Fibroblast of lung (primary cell): ENCODE measurements at regions not wholly inside any gene's neighbourhood (a gene's known extent, or its start where the extent isn't known, plus 50 kb on each side); places are given as distances from the start of the nearest gene placed in this dataset.

Experiments used
- DNase-seq, 2 donors: peaks; one replicate each; pipeline versions ENCODE4 v3.0.0 to v3.0.0-alpha.2; 2010; ENCODE audit warnings: low read depth in 2 of 2
- H2AFZ ChIP-seq: 2 replicates; pipeline ENCODE4 v1.5.1; 2012; ENCODE audit warnings: low read length, control low read depth, inconsistent platforms
- H3K27ac ChIP-seq: 2 replicates; pipeline ENCODE4 v1.5.1; 2011; ENCODE audit warnings: low read length, control low read depth; ENCODE audit not compliant: insufficient read depth
- H3K27me3 ChIP-seq: 2 replicates; pipeline ENCODE4 v1.5.1; 2011; ENCODE audit warnings: mild to moderate bottlenecking, low read length; ENCODE audit not compliant: control insufficient read depth, insufficient read depth
- H3K36me3 ChIP-seq: 2 replicates; pipeline ENCODE4 v1.5.1; 2011; ENCODE audit warnings: low read length; ENCODE audit not compliant: control insufficient read depth, insufficient read depth
- H3K4me1 ChIP-seq: 2 replicates; pipeline ENCODE4 v1.5.1; 2011; ENCODE audit warnings: low read length; ENCODE audit not compliant: control insufficient read depth, insufficient read depth; ENCODE audit errors: extremely low read depth
- H3K4me2 ChIP-seq: 2 replicates; pipeline ENCODE4 v1.5.1; 2011; ENCODE audit warnings: low read length, control low read depth; ENCODE audit not compliant: insufficient read depth; ENCODE audit errors: extremely low read depth
- H3K4me3 ChIP-seq, 4 experiments: fragments of 200-600 bp in 1 of 4; sonication (generic) in 1 of 4; replicated peaks in 1 of 4; 2 replicates each; pipeline ENCODE4 v1.5.1; 2011 to 2016; ENCODE audit warnings: low read length in 4 of 4, low read depth in 3 of 4, mild to moderate bottlenecking in 3 of 4, control low read depth in 2 of 4, inconsistent platforms in 1 of 4, mixed read lengths in 1 of 4; ENCODE audit not compliant: insufficient read depth in 1 of 4; ENCODE audit errors: control extremely low read depth in 1 of 4
- H3K79me2 ChIP-seq: 2 replicates; pipeline ENCODE4 v1.5.1; 2012; ENCODE audit warnings: mild to moderate bottlenecking, low read length, inconsistent platforms; ENCODE audit not compliant: control insufficient read depth, insufficient read depth
- H3K9ac ChIP-seq: 2 replicates; pipeline ENCODE4 v1.5.1; 2011; ENCODE audit warnings: mild to moderate bottlenecking, low read length, control low read depth; ENCODE audit not compliant: insufficient read depth
- H3K9me3 ChIP-seq: 2 replicates; pipeline ENCODE4 v1.5.1; 2012; ENCODE audit warnings: low read depth, low read length; ENCODE audit not compliant: control insufficient read depth, insufficient read depth
- H4K20me1 ChIP-seq: 2 replicates; pipeline ENCODE4 v1.5.1; 2011; ENCODE audit warnings: low read length; ENCODE audit not compliant: control insufficient read depth, insufficient read depth; ENCODE audit errors: extremely low read depth
- EZH2 ChIP-seq: IDR thresholded peaks from 2 replicates; pipeline ENCODE4 v1.5.1; 2012; ENCODE audit warnings: low read length, control low read depth, mild to moderate bottlenecking; ENCODE audit errors: missing control alignments
- TF ChIP-seq, protein P1 (sequence below), 2 donors: IDR thresholded peaks in 1 of 2; conservative IDR thresholded peaks in 1 of 2; 1 replicate in 1 of 2; 2 replicates in 1 of 2; pipeline ENCODE4 v1.5.1; 2011 to 2012; ENCODE audit warnings: low read length in 2 of 2, control low read depth in 1 of 2, inconsistent platforms in 1 of 2, low read depth in 1 of 2, mild to moderate bottlenecking in 1 of 2

DNA sequence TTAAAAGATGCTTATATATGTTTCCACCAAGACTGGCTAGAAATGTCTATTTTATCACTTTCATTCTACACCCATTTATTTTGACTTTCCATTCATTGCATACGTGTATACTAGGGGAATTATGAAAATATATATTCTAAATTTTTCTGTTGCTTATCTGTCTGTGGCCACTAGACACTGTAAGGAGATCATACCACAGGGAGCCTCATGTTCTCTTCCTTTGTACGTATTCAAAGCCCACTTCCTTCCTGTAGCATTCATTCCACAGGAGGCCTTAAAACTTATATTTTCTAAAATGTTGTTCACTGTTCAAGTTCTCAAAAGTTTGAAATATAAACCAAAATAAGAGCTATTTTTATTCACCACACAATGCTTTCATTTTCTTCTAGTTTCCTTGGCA lies 1848.9 kb upstream of the TENM3 start:
- TF ChIP-seq EZH2 = no peak
- TF ChIP-seq, protein P1, sequence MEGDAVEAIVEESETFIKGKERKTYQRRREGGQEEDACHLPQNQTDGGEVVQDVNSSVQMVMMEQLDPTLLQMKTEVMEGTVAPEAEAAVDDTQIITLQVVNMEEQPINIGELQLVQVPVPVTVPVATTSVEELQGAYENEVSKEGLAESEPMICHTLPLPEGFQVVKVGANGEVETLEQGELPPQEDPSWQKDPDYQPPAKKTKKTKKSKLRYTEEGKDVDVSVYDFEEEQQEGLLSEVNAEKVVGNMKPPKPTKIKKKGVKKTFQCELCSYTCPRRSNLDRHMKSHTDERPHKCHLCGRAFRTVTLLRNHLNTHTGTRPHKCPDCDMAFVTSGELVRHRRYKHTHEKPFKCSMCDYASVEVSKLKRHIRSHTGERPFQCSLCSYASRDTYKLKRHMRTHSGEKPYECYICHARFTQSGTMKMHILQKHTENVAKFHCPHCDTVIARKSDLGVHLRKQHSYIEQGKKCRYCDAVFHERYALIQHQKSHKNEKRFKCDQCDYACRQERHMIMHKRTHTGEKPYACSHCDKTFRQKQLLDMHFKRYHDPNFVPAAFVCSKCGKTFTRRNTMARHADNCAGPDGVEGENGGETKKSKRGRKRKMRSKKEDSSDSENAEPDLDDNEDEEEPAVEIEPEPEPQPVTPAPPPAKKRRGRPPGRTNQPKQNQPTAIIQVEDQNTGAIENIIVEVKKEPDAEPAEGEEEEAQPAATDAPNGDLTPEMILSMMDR (conservative IDR thresholded peaks at IDR 0.05 in 1 of 2, IDR thresholded peaks at IDR 0.05 in 1 of 2; ENCODE audit: low read depth in 1 of 2, low read length in 2 of 2) = no peak
- Histone ChIP-seq H3K79me2 (no peaks in the 10 kb centered on the region), H3K4me1 (no peaks in the 10 kb centered on the region), H3K4me3 (peak overlapping the region in 1 of 4 experiments; percentile 16), H3K27ac (no peak overlapping the region), H3K9me3 (no peaks in the 10 kb centered on the region), H3K4me2 (no peak overlapping the region), H2AFZ (no peak overlapping the region), H3K36me3 (no peaks in the 10 kb centered on the region), H3K9ac (no peak overlapping the region), H4K20me1 (no peaks in the 10 kb centered on the region), H3K27me3 (no peaks in the 10 kb centered on the region)
- no peak for DNase-seq

DNA sequence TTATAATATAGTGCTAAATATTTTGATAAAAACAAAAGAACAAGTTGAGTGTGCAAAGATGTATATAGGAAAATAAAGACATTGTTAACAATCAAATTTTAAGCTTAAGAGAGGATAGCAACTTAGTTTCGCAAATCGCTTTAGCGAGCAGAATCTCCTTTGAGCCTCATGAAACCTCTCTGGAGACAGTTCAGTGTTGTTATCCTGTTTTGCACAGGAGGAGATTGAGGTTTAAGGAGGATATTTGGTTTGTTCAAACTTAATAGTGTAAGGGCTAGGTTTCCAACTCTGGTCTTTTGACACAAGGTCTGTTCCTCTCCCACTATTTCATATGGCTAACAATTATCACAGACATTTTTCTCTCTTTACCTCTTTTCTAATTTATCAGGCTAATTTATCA lies 1848.5 kb upstream of the TENM3 start:
- H4K20me1 ChIP-seq = no peaks in the 10 kb centered on the region
- no peaks in the 10 kb centered on the region for H3K79me2 ChIP-seq
- no peaks in the 10 kb centered on the region for H3K9me3 ChIP-seq
- H3K27ac ChIP-seq = no peak overlapping the region
- H3K4me1 ChIP-seq = no peaks in the 10 kb centered on the region
- no peaks in the 10 kb centered on the region for H3K27me3 ChIP-seq
- H3K36me3 ChIP-seq = no peaks in the 10 kb centered on the region
- H3K9ac ChIP-seq = no peak overlapping the region
- peak overlapping the region in 1 of 4 experiments; percentile 16 for H3K4me3 ChIP-seq
- H3K4me2 ChIP-seq = no peak overlapping the region
- no peak overlapping the region for H2AFZ ChIP-seq
- TF ChIP-seq, protein P1 (conservative IDR thresholded peaks at IDR 0.05 in 1 of 2, IDR thresholded peaks at IDR 0.05 in 1 of 2; ENCODE audit: low read depth in 1 of 2, low read length in 2 of 2) = no peak
- TF ChIP-seq EZH2 = no peak
- no peak for DNase-seq

DNA sequence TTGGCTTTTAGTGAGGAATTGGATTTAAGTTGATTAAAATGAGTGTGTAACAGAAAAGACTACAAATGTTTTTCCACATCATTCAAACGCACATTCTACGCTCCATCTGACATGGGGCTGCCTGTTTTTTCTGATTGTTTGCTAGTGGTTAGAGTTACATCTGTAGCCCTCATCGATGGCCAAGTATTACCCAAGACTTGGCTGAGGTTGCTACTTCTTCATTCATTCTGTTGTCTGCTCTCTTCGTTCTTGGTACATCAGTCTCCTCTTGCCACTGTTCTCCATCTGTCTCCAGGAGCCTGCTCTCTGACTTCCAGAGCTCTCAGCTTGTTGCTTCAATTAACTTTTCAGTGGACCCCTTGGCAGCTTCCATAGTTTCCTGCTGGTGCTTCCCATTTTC lies 1844.6 kb upstream of the TENM3 start:
- no peak overlapping the region for H3K27ac ChIP-seq
- H3K4me1 ChIP-seq = no peaks in the 10 kb centered on the region
- no peak overlapping the region for H2AFZ ChIP-seq
- no peaks in the 10 kb centered on the region for H3K27me3 ChIP-seq
- no peaks in the 10 kb centered on the region for H4K20me1 ChIP-seq
- DNase-seq = peak in 1 of 2 donors; percentile 70
- TF ChIP-seq, protein P1 (conservative IDR thresholded peaks at IDR 0.05 in 1 of 2, IDR thresholded peaks at IDR 0.05 in 1 of 2; ENCODE audit: low read depth in 1 of 2, low read length in 2 of 2) = no peak
- TF ChIP-seq EZH2 = no peak
- no peak overlapping the region for H3K4me2 ChIP-seq
- no peak overlapping the region for H3K4me3 ChIP-seq
- no peaks in the 10 kb centered on the region for H3K9me3 ChIP-seq
- H3K79me2 ChIP-seq = no peaks in the 10 kb centered on the region
- H3K9ac ChIP-seq = no peak overlapping the region
- H3K36me3 ChIP-seq = no peaks in the 10 kb centered on the region
